Mucosa of rectum (tissue), 2 donors: ENCODE measurements at regions not wholly inside any gene's neighbourhood (a gene's known extent, or its start where the extent isn't known, plus 50 kb on each side); places are given as distances from the start of the nearest gene placed in this dataset.
A peak's percentile ranks its signal among the peaks of the same experiment; 100 is the strongest.
"Not testable (repeated sequence)": the region's sequence is repeated elsewhere in the genome, so short reads cannot be mapped to it uniquely, and the experiment has no call there.

ENCODE experiments used
- H3K27ac ChIP-seq, 2 donors: one replicate each; pipeline ENCODE4 v1.7.0; 2013; ENCODE audit warnings: inconsistent platforms in 2 of 2, low read depth in 2 of 2, low read length in 2 of 2
- H3K27me3 ChIP-seq, 2 donors: one replicate each; pipeline ENCODE4 v1.7.0; 2013; ENCODE audit warnings: low read length in 2 of 2; ENCODE audit not compliant: control insufficient read depth in 2 of 2, insufficient read depth in 2 of 2
- H3K36me3 ChIP-seq, 2 donors: one replicate each; pipeline ENCODE4 v1.7.0; 2013; ENCODE audit warnings: low read length in 2 of 2; ENCODE audit not compliant: control insufficient read depth in 2 of 2, insufficient read depth in 2 of 2
- H3K4me1 ChIP-seq, 2 donors: one replicate each; pipeline ENCODE4 v1.7.0; 2013; ENCODE audit warnings: low read length in 2 of 2, mild to moderate bottlenecking in 1 of 2; ENCODE audit not compliant: control insufficient read depth in 2 of 2, insufficient read depth in 2 of 2
- H3K4me3 ChIP-seq, 2 donors: one replicate each; pipeline ENCODE4 v1.7.0; 2013; ENCODE audit warnings: low read length in 2 of 2
- H3K9ac ChIP-seq, 2 donors: one replicate each; pipeline ENCODE4 v1.7.0; 2013; ENCODE audit warnings: low read length in 2 of 2, low read depth in 1 of 2, mild to moderate bottlenecking in 1 of 2
- H3K9me3 ChIP-seq, 2 donors: one replicate each; pipeline ENCODE4 v1.7.0; 2013; ENCODE audit warnings: low read length in 2 of 2; ENCODE audit not compliant: control insufficient read depth in 2 of 2
- donor health status: healthy.
- donor health status: Normal muscosa, but diverticular disease.

DNA sequence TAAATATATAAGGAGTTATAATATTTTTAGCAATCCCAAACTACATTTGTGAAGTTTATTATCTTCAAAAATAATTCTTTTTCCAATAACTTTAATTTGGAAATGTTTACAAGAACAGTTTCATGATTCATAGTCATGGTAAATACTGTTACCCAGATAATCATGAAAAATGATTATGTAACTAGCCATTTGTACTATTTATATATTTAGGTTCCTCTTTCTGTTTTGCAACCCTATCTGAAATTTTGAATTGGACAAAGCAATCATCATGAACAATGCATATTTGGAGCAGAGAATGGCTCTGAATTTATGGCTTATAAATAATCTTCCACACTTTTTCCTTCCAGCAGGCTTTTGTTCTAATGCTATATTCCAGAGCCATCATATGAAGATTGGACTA lies 499.7 kb downstream of the SLCO4C1 start:
- H3K27ac ChIP-seq = no peak overlapping the region
- no peaks in the 10 kb centered on the region for H3K36me3 ChIP-seq
- H3K9me3 ChIP-seq = no peaks in the 10 kb centered on the region
- H3K27me3 ChIP-seq = no peaks in the 10 kb centered on the region
- H3K4me1 ChIP-seq = no peaks in the 10 kb centered on the region
- no peak overlapping the region for H3K9ac ChIP-seq
- H3K4me3 ChIP-seq = no peak overlapping the region

DNA sequence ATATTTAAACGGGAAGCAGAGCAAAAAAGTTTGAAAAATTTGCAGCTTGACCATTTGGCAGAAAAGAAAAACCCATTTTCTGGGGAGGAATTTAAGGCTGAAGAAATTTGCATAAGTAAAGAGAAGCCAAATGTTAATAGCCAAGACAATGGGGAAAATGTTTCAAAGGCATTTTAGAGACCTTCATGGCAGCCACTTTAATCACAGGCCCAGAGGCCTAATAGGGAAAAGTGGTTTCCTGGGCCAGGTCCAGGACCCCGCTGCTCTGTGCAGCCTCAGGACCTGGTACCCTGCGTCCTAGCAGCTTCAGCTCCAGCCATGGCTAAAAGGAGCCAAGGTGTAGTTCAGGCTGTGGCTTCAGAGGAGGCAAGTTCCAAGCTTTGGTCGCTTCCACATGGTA lies 507.3 kb downstream of the SLCO4C1 start:
- Histone ChIP-seq H3K4me3 (no peak overlapping the region), H3K27ac (no peak overlapping the region), H3K9ac (no peak overlapping the region), H3K4me1 (no peaks in the 10 kb centered on the region), H3K9me3 (no peaks in the 10 kb centered on the region), H3K27me3 (no peaks in the 10 kb centered on the region), H3K36me3 (no peaks in the 10 kb centered on the region)

DNA sequence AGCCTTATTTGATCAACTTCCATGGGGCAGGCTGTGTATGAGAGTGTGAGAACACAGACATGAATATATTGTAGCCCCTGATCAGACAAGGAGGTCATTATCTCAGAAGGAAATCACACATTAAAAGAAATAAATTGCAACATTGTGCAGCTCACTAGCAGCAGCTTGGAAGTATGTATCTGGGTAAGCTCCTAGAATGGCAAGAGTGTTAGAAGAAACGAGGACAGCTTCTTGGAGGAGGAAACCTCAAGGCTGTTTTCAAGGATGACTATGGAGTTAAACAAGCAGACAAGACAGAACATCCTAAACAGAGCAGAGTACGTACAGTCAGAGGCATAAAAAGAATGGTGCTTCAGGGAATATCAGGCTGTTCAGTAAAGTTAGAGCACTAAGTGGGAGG lies 511.0 kb downstream of the SLCO4C1 start:
- H3K27me3 ChIP-seq = no peaks in the 10 kb centered on the region

DNA sequence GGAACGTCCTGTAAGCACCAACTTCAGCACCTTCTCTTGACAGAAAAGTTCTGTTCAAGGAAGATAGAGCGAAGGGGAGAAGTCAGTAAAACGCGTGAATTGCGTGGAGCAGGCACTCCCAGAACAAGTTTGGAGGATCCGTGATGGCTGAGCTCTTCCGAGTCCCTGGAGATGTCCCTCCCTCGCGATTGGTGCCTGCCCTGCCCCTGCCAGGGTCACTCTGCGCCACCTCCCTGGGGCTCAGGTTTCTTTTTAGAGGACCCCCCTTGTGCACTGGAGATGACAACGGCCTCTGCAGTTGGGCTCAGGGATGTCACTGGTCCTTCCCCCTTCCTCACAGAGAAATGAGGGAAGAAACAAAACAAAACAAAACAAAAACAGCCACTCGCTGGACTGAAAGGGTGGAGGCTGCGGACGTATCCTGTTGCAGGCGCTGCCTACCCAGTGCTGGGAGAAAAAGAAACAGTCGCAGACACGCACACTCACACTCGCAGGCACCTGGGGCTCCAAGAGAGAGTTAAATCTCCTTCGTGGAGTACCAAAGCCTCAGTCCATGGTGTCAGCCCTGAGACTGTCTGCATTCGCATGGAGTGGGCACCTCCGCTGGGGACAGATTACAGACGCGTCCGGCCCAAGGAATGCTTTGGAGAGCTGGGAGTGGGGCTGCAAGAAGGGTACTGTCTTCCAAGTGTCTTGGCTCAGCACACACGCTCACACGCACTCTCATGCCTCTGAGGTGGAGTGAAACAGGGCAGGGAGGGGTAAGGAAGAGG lies 512.7 kb downstream of the SLCO4C1 start:
- no peak overlapping the region for H3K27ac ChIP-seq
- H3K9ac ChIP-seq = no peak overlapping the region
- H3K36me3 ChIP-seq = no peaks in the 10 kb centered on the region
- no peaks in the 10 kb centered on the region for H3K27me3 ChIP-seq
- no peaks in the 10 kb centered on the region for H3K4me1 ChIP-seq
- H3K9me3 ChIP-seq = no peaks in the 10 kb centered on the region
- peak overlapping the region; percentile 44 to 45 for H3K4me3 ChIP-seq

More for the DNA sequence above, 511.0 kb downstream of the SLCO4C1 start:
- Histone ChIP-seq H3K9me3 (no peaks in the 10 kb centered on the region), H3K4me3 (no peak overlapping the region), H3K9ac (no peak overlapping the region), H3K4me1 (no peaks in the 10 kb centered on the region), H3K36me3 (no peaks in the 10 kb centered on the region), H3K27ac (no peak overlapping the region)

DNA sequence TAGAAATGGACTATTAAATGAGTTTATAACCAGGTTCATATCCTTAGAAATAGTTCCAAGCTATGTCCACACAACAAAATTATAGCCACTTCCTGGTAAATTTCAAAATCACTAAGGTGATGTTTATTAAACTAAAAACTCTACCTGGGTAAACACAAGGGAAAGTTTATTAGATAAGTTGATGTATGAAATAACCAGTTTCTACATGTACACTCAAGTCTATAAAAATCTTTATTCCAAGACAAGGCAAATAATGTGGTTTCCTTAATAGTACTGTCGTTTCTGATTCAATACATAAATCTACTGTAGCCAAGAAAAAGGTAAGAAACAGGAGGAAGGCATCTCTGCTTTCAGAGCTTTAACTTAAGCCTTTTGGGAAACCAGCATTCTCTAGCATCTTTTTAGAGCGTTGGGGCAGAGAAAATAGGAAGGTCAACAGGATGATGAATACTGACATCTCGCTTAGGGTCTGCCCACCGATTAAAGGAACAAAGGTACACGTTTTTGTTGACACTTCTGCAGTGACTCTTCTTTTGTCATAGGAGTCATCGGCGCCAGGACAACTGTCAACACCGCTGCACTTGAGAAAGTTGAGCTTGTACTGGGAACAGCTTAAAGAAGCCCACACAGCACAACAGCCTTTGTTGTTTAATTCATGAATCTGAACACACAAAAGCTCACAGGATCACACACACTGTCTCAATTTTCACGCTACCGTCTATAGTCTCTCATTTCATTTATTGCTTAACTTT lies 513.6 kb downstream of the SLCO4C1 start:
- no peak overlapping the region for H3K9ac ChIP-seq
- no peaks in the 10 kb centered on the region for H3K27me3 ChIP-seq
- H3K9me3 ChIP-seq = no peaks in the 10 kb centered on the region
- no peaks in the 10 kb centered on the region for H3K4me1 ChIP-seq
- no peak overlapping the region for H3K4me3 ChIP-seq
- no peak overlapping the region for H3K27ac ChIP-seq
- H3K36me3 ChIP-seq = no peaks in the 10 kb centered on the region

DNA sequence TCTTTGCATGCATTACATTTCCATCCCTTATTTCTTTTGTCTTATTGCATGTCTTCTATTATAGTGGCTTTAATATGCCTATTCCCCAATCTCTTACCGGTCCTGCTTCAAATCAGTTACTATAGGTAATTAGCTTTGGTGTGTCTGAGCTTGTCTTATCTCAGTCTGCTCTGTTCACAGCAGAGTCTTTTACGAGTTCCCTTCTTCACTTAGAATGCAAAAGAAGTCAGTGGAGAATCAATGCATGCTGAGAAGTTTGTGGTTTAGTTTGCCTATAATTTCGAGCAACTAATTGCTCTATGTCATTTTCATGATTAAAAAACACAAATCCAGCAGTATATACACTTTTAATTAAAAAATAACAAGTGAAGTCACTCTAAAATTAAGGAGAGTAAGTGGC lies 545.0 kb downstream of the SLCO4C1 start:
- Histone ChIP-seq H3K9me3 (no peaks in the 10 kb centered on the region), H3K36me3 (no peaks in the 10 kb centered on the region), H3K4me3 (no peak overlapping the region), H3K4me1 (no peaks in the 10 kb centered on the region), H3K27ac (no peak overlapping the region), H3K27me3 (no peaks in the 10 kb centered on the region), H3K9ac (no peak overlapping the region)

DNA sequence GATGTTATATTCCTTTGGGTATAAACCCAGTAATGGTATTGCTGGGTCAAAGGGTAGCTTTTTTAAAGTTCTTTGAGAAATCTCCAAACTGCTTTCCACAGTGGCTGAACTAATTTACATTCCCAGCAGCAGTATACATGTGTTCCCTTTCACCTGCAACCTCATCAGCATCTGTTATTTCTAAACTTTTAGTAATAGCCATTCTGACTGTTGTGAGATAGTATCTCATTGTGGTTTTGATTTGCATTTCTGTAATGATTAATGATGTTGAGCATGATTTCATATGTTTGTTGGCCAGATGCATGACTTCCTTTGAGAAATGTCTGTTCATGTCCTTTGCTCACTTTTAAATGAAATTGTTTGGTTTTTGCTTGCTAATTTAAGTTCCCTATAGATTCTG lies 553.1 kb downstream of the SLCO4C1 start:
- not testable (repeated sequence) for H3K27ac ChIP-seq, H3K4me1 ChIP-seq, H3K9ac ChIP-seq, H3K4me3 ChIP-seq, H3K36me3 ChIP-seq, H3K27me3 ChIP-seq, H3K9me3 ChIP-seq

DNA sequence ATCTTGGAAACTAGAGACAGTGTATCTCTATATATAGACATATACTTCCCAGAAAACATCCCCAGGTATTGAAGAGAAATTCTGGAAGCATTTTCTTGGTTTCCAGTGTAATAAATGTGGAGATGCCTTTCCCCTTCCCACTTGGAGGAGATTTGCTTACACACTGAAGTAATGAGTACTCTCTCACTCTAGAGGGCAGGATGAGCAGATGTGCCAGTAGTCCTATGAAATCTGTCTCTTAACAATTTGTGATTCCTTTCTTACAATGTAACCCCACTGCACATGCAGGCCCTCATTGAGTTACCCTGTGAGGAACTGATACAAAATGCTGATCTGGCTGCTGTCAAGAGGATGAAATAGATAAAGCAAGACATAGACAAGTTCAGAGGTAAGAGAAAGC lies 567.2 kb downstream of the SLCO4C1 start:
- Histone ChIP-seq H3K9ac (no peak overlapping the region), H3K4me1 (no peaks in the 10 kb centered on the region), H3K9me3 (no peaks in the 10 kb centered on the region), H3K27me3 (no peaks in the 10 kb centered on the region), H3K36me3 (no peaks in the 10 kb centered on the region), H3K4me3 (no peak overlapping the region), H3K27ac (no peak overlapping the region)

DNA sequence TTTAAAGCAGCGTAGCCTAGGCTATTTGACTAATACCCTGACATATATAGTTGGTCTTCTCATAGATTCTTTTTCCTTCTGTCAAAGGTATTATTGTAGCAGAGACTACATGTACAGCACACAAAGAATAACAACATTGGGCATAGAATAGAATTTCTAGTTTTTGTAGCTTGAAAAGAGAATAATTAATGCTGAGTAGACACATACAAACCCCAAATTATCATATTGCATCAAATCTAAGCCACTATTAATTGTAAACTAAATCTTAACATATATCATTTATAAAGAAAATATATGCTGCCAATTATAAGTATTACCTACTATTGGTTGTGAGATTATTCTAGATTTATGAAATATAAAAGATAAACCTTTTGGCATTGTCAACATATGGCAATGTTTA lies 574.5 kb downstream of the SLCO4C1 start:
- H3K9me3 ChIP-seq = no peaks in the 10 kb centered on the region
- no peak overlapping the region for H3K9ac ChIP-seq
- no peaks in the 10 kb centered on the region for H3K4me1 ChIP-seq
- H3K4me3 ChIP-seq = no peak overlapping the region
- no peak overlapping the region for H3K27ac ChIP-seq
- no peaks in the 10 kb centered on the region for H3K36me3 ChIP-seq
- no peaks in the 10 kb centered on the region for H3K27me3 ChIP-seq

DNA sequence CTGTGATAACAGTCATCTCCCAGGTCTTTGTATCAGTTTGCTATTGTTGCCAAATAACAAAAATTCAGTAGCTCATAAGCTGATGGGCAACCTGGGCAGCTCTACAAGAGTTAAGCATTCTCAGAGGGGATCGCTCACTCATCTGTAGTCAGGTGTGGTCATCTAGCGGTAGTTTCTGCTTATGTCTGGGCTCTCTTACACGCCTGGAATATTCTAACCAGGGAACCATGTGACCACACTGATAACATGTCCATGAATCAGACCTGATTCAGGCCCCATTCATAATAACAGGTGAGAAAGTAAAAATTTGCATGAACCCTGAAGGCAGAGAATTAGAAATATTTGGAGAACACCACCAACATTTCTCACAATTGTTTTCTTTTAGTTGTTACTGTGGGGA lies 576.1 kb downstream of the SLCO4C1 start:
- no peak overlapping the region for H3K9ac ChIP-seq
- H3K4me1 ChIP-seq = no peaks in the 10 kb centered on the region
- H3K27ac ChIP-seq = no peak overlapping the region

More for the DNA sequence above, 576.1 kb downstream of the SLCO4C1 start:
- no peak overlapping the region for H3K4me3 ChIP-seq
- H3K9me3 ChIP-seq = no peaks in the 10 kb centered on the region
- no peaks in the 10 kb centered on the region for H3K36me3 ChIP-seq
- no peaks in the 10 kb centered on the region for H3K27me3 ChIP-seq
